H9 (cell line): ENCODE measurements at regions not wholly inside any gene's neighbourhood (a gene's known extent, or its start where the extent isn't known, plus 50 kb on each side); places are given as distances from the start of the nearest gene placed in this dataset.
A peak's percentile ranks its signal among the peaks of the same experiment; 100 is the strongest.

ENCODE experiments used
- DNase-seq: peaks from one replicate; pipeline ENCODE4 v3.0.0-alpha.2; 2017
- H2AFZ ChIP-seq: one replicate; pipeline ENCODE4 v1.6.1; 2013; ENCODE audit warnings: mild to moderate bottlenecking, low read length, control low read depth, moderate library complexity
- H2AK5ac ChIP-seq: 2 replicates; pipeline ENCODE4 v1.6.1; 2013; ENCODE audit warnings: low read length, control low read depth, mixed read lengths; ENCODE audit not compliant: insufficient read length
- H2BK120ac ChIP-seq: one replicate; pipeline ENCODE4 v1.6.1; 2013; ENCODE audit warnings: low read depth, mild to moderate bottlenecking, low read length, control low read depth, inconsistent platforms; ENCODE audit not compliant: poor library complexity, severe bottlenecking
- H2BK12ac ChIP-seq: 2 replicates; pipeline ENCODE4 v1.6.1; 2013; ENCODE audit warnings: low read length, control low read depth, mixed read lengths, low read depth; ENCODE audit not compliant: insufficient read length
- H2BK15ac ChIP-seq: 2 replicates; pipeline ENCODE4 v1.6.1; 2013; ENCODE audit warnings: low read depth, low read length, control low read depth
- H2BK20ac ChIP-seq: one replicate; pipeline ENCODE4 v1.6.1; 2013; ENCODE audit warnings: low read depth, mild to moderate bottlenecking, low read length, control low read depth, inconsistent platforms; ENCODE audit not compliant: poor library complexity, severe bottlenecking
- H2BK5ac ChIP-seq: 2 replicates; pipeline ENCODE4 v1.6.1; 2013; ENCODE audit warnings: low read length, control low read depth, mixed read lengths; ENCODE audit not compliant: insufficient read length
- H3K14ac ChIP-seq: 2 replicates; pipeline ENCODE4 v1.6.1; 2013; ENCODE audit warnings: low read length, control low read depth; ENCODE audit not compliant: insufficient read depth
- H3K18ac ChIP-seq: 2 replicates; pipeline ENCODE4 v1.6.1; 2013; ENCODE audit warnings: low read depth, mild to moderate bottlenecking, mixed read lengths, low read length, control low read depth; ENCODE audit not compliant: insufficient read length
- H3K23ac ChIP-seq: 2 replicates; pipeline ENCODE4 v1.6.1; 2013; ENCODE audit warnings: low read length, control low read depth, mixed read lengths, low read depth; ENCODE audit not compliant: insufficient read length
- H3K23me2 ChIP-seq: 2 replicates; pipeline ENCODE4 v1.6.1; 2013; ENCODE audit warnings: low read depth, mild to moderate bottlenecking, mixed read lengths, low read length, control low read depth; ENCODE audit not compliant: insufficient read length, poor library complexity, severe bottlenecking
- H3K27ac ChIP-seq: 2 replicates; pipeline ENCODE4 v1.5.1; 2013; ENCODE audit warnings: low read length, control low read depth, mixed read lengths, low read depth; ENCODE audit not compliant: insufficient read length
- H3K27me3 ChIP-seq: 2 replicates; pipeline ENCODE4 v1.6.1; 2013; ENCODE audit warnings: low read length, control low read depth, inconsistent platforms; ENCODE audit not compliant: insufficient read depth
- H3K4ac ChIP-seq: 2 replicates; pipeline ENCODE4 v1.6.1; 2013; ENCODE audit warnings: low read depth, mild to moderate bottlenecking, control low read depth, inconsistent platforms, low read length, moderate library complexity
- H3K4me1 ChIP-seq: 2 replicates; pipeline ENCODE4 v1.6.1; 2013; ENCODE audit warnings: low read length, control low read depth, inconsistent platforms; ENCODE audit not compliant: insufficient read depth
- H3K4me2 ChIP-seq: 2 replicates; pipeline ENCODE4 v1.6.1; 2013; ENCODE audit warnings: low read length, control low read depth, mixed read lengths; ENCODE audit not compliant: insufficient read length, insufficient read depth
- H3K56ac ChIP-seq: 2 replicates; pipeline ENCODE4 v1.6.1; 2013; ENCODE audit warnings: low read depth, mild to moderate bottlenecking, mixed read lengths, low read length, control low read depth; ENCODE audit not compliant: insufficient read length
- H3K79me1 ChIP-seq: 2 replicates; pipeline ENCODE4 v1.6.1; 2013; ENCODE audit warnings: low read depth, mild to moderate bottlenecking, moderate library complexity, low read length, control low read depth, inconsistent platforms; ENCODE audit not compliant: insufficient read depth, poor library complexity, severe bottlenecking
- H3K79me2 ChIP-seq: 2 replicates; pipeline ENCODE4 v1.6.1; 2013; ENCODE audit warnings: low read length, control low read depth, inconsistent platforms; ENCODE audit not compliant: insufficient read depth
- H3K9ac ChIP-seq: 2 replicates; pipeline ENCODE4 v1.6.1; 2013; ENCODE audit warnings: low read length, control low read depth, mixed read lengths; ENCODE audit not compliant: insufficient read length; ENCODE audit errors: extremely low read depth
- H3K9me3 ChIP-seq: one replicate; pipeline ENCODE4 v1.6.1; 2013; ENCODE audit warnings: low read depth, low read length, inconsistent platforms; ENCODE audit not compliant: control insufficient read depth
- H3T11ph ChIP-seq: one replicate; pipeline ENCODE4 v1.6.1; 2013; ENCODE audit warnings: mild to moderate bottlenecking, low read length, control low read depth, inconsistent platforms
- H4K20me1 ChIP-seq: one replicate; pipeline ENCODE4 v1.6.1; 2013; ENCODE audit not compliant: control insufficient read depth, insufficient read length, insufficient read depth
- H4K5ac ChIP-seq: 2 replicates; pipeline ENCODE4 v1.6.1; 2013; ENCODE audit warnings: low read depth, mild to moderate bottlenecking, mixed read lengths, low read length, control low read depth; ENCODE audit not compliant: insufficient read length
- H4K8ac ChIP-seq: replicated peaks from 2 replicates; pipeline ENCODE4 v1.6.1; 2013; ENCODE audit warnings: low read length, control low read depth, mixed read lengths, low read depth; ENCODE audit not compliant: insufficient read length
- H4K91ac ChIP-seq: 2 replicates; pipeline ENCODE4 v1.6.1; 2013; ENCODE audit warnings: low read depth, mild to moderate bottlenecking, moderate library complexity, mixed read lengths, low read length, control low read depth; ENCODE audit not compliant: insufficient read length
- H3K27ac Mint-ChIP-seq, 3 experiments: 2 replicates in 2 of 3; 3 replicates in 1 of 3; pipeline ENCODE4 v1.8.0; 2020 to 2021; ENCODE audit warnings: mixed read lengths in 3 of 3, mild to moderate bottlenecking in 1 of 3, moderate library complexity in 1 of 3
- H3K27me3 Mint-ChIP-seq: 2 replicates; pipeline ENCODE4 v1.8.0; 2021; ENCODE audit warnings: low read depth, mild to moderate bottlenecking, moderate library complexity, mixed read lengths
- H3K36me3 Mint-ChIP-seq, 3 experiments: 2 replicates in 2 of 3; 3 replicates in 1 of 3; pipeline ENCODE4 v1.8.0; 2020 to 2021; ENCODE audit warnings: low read depth in 3 of 3, mixed read lengths in 3 of 3; ENCODE audit not compliant: insufficient read depth in 1 of 3
- H3K4me1 Mint-ChIP-seq, 2 experiments: 2 replicates each; pipeline ENCODE4 v1.8.0; 2020; ENCODE audit warnings: mixed read lengths in 2 of 2
- H3K4me3 Mint-ChIP-seq, 2 experiments: 2 replicates in 1 of 2; 3 replicates in 1 of 2; pipeline ENCODE4 v1.8.0; 2020 to 2021; ENCODE audit warnings: mild to moderate bottlenecking in 2 of 2, mixed read lengths in 2 of 2, moderate library complexity in 1 of 2
- H3K9me3 Mint-ChIP-seq, 2 experiments: 2 replicates in 1 of 2; 3 replicates in 1 of 2; pipeline ENCODE4 v1.8.0; 2020; ENCODE audit warnings: mild to moderate bottlenecking in 2 of 2, mixed read lengths in 2 of 2, moderate library complexity in 1 of 2
- CTCF ChIP-seq: fragments of 200-600 bp; sonication (generic); conservative IDR thresholded peaks from 3 replicates; pipeline ENCODE4 v1.8.0; 2021; ENCODE audit warnings: antibody characterized with exemption, mild to moderate bottlenecking
- WGBS: extraction: QIAGEN DNeasy Blood & Tissue Kit; methylation state at CpG from one replicate; pipeline ENCODE4 v1.1.7; 2013; ENCODE audit warnings: missing lambda C conversion rate, low lambda C conversion rate, mixed read lengths; ENCODE audit not compliant: insufficient read length; ENCODE audit errors: extremely low coverage; 5-methylcytosine and 5-hydroxymethylcytosine counted together

DNA sequence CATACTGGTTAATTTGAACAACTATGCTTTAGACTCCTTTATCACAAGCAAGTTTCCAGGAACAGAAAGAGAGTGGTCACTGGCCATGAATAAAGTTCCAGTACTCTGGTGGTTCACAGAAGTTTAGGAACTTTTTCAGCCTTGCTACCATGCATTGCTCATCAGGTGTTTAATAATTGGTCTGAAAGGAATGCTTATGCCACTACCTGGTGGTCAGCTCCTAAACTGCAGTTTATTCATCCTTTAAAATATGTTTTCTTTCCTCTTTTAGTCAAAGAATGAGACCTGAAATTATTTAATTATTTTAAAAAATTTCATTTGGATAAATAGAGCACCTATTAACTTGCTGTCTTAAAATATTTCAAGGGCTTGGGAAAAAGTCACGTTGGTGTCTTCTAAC lies 260.1 kb upstream of the OR4E1 start:
- TF ChIP-seq CTCF: peak; percentile 51
- Histone ChIP-seq H3K27me3 (no peaks in the 10 kb centered on the region), H2BK120ac (no peak overlapping the region), H2AFZ (no peak overlapping the region), H4K20me1 (no peaks in the 10 kb centered on the region), H3K23me2 (no peaks in the 10 kb centered on the region), H3K18ac (no peak overlapping the region), H3K4me2 (no peak overlapping the region), H3K4me1 (0 out of 2 replicates have a peak, but pooled peaks cover 2% of the 10 kb centered on the region), H4K8ac (no peak overlapping the region), H2AK5ac (no peak overlapping the region), H3K27ac (no peak overlapping the region), H3K14ac (no peak overlapping the region), H2BK5ac (no peak overlapping the region), H3T11ph (no peak overlapping the region), H3K9me3 (no peaks in the 10 kb centered on the region), H3K4ac (no peak overlapping the region), H3K56ac (no peak overlapping the region), H2BK20ac (no peak overlapping the region), H3K23ac (no peak overlapping the region), H2BK12ac (no peak overlapping the region), H2BK15ac (no peak overlapping the region), H3K79me1 (no peaks in the 10 kb centered on the region), H3K79me2 (no peaks in the 10 kb centered on the region), H3K9ac (no peak overlapping the region), H4K91ac (no peak overlapping the region), H4K5ac (no peak overlapping the region)
- WGBS: no CpG with 5 or more reads among the region's 1 CpG
- H3K9me3 Mint-ChIP-seq: no peaks in the 10 kb centered on the region
- H3K4me3 Mint-ChIP-seq: no peak overlapping the region
- no peak for DNase-seq
- peaks cover 9 to 10% of the 10 kb centered on the region in 2 experiments for H3K4me1 Mint-ChIP-seq
- H3K27me3 Mint-ChIP-seq: peaks cover 5% of the 10 kb centered on the region; the same call in 1 of the 2 replicates
- H3K27ac Mint-ChIP-seq: no peak overlapping the region
- no peaks in the 10 kb centered on the region for H3K36me3 Mint-ChIP-seq
